Neural cell (in vitro differentiated cells): ENCODE measurements at regions not wholly inside any gene's neighbourhood (a gene's known extent, or its start where the extent isn't known, plus 50 kb on each side); places are given as distances from the start of the nearest gene placed in this dataset.

ENCODE experiments used
- H2AFZ ChIP-seq: fragments of 200-600, 300-800 bp; sonication (generic), shearing (Covaris generic); 2 replicates; pipeline ENCODE4 v1.6.0; 2014; ENCODE audit warnings: low read depth, mild to moderate bottlenecking, antibody characterized with exemption, low read length, moderate library complexity
- H3F3A ChIP-seq: fragments of 200-600 bp; shearing (Covaris generic); 2 replicates; pipeline ENCODE4 v1.6.1; 2016; ENCODE audit warnings: mild to moderate bottlenecking, moderate library complexity, mixed read lengths, antibody characterized with exemption, low read length; ENCODE audit not compliant: insufficient read depth, poor library complexity, severe bottlenecking
- H3K27ac ChIP-seq: fragments of 200-600, 300-800 bp; sonication (generic), shearing (Covaris generic); 2 replicates; pipeline ENCODE4 v1.5.1; 2014; ENCODE audit warnings: mild to moderate bottlenecking, low read length, moderate library complexity
- H3K27me3 ChIP-seq: fragments of 300-800, 200-600 bp; sonication (generic), shearing (Covaris generic); 2 replicates; pipeline ENCODE4 v1.6.0; 2014; ENCODE audit warnings: mild to moderate bottlenecking, low read depth, low read length, moderate library complexity; ENCODE audit not compliant: insufficient read depth
- H3K36me3 ChIP-seq: fragments of 300-800, 200-600 bp; sonication (generic), shearing (Covaris generic); 2 replicates; pipeline ENCODE4 v1.5.1; 2014; ENCODE audit warnings: mild to moderate bottlenecking, antibody characterized with exemption, low read length, moderate library complexity; ENCODE audit not compliant: insufficient read depth
- H3K4me2 ChIP-seq: fragments of 300-800, 200-600 bp; sonication (generic), shearing (Covaris generic); 2 replicates; pipeline ENCODE4 v1.6.0; 2014; ENCODE audit warnings: mild to moderate bottlenecking, low read length
- H3K4me3 ChIP-seq: fragments of 300-800, 200-600 bp; sonication (generic), shearing (Covaris generic); 2 replicates; pipeline ENCODE4 v1.5.1; 2014; ENCODE audit warnings: mild to moderate bottlenecking, low read length, moderate library complexity
- H3K79me2 ChIP-seq: fragments of 200-600 bp; shearing (Covaris generic); replicated peaks from 2 replicates; pipeline ENCODE4 v1.6.0; 2014; ENCODE audit warnings: mild to moderate bottlenecking, low read length, moderate library complexity; ENCODE audit not compliant: insufficient read depth
- H3K9ac ChIP-seq: fragments of 300-800, 200-600 bp; sonication (generic), shearing (Covaris generic); 2 replicates; pipeline ENCODE4 v1.6.1; 2016; ENCODE audit warnings: mild to moderate bottlenecking, low read length, mixed read lengths
- H3K9me2 ChIP-seq: fragments of 200-600 bp; shearing (Covaris generic); 2 replicates; pipeline ENCODE4 v1.6.1; 2016; ENCODE audit warnings: mild to moderate bottlenecking, low read length, mixed read lengths; ENCODE audit not compliant: insufficient read depth
- H3K9me3 ChIP-seq: fragments of 200-600, 300-800 bp; sonication (generic), shearing (Covaris generic); 2 replicates; pipeline ENCODE4 v1.6.1; 2016; ENCODE audit warnings: mild to moderate bottlenecking, mixed run types, low read length, moderate library complexity, mixed read lengths
- H4K20me1 ChIP-seq: fragments of 200-600 bp; shearing (Covaris generic); 2 replicates; pipeline ENCODE4 v1.6.1; 2016; ENCODE audit warnings: mild to moderate bottlenecking, mixed run types; ENCODE audit not compliant: insufficient read depth
- EP300 ChIP-seq: fragments of 450-650 bp; conservative IDR thresholded peaks from 2 replicates; pipeline ENCODE4 v1.6.1; 2014; ENCODE audit warnings: antibody characterized with exemption, mild to moderate bottlenecking, moderate library complexity; ENCODE audit not compliant: poor library complexity, severe bottlenecking
- EZH2 ChIP-seq: fragments of 200-600, 300-800 bp; shearing (Covaris generic), sonication (generic); IDR thresholded peaks from 2 replicates; pipeline ENCODE4 v1.6.1; 2014; ENCODE audit warnings: antibody characterized with exemption, low read length, borderline replicate concordance, mild to moderate bottlenecking; ENCODE audit not compliant: insufficient read depth, poor library complexity, severe bottlenecking
- MXI1 ChIP-seq: fragments of 450-650 bp; conservative IDR thresholded peaks from 2 replicates; pipeline ENCODE4 v1.6.1; 2014; ENCODE audit warnings: antibody characterized with exemption, mild to moderate bottlenecking; ENCODE audit not compliant: poor library complexity, severe bottlenecking
- POLR2AphosphoS5 ChIP-seq: IDR thresholded peaks from 2 replicates; pipeline ENCODE4 v1.6.1; 2012
- RAD21 ChIP-seq: fragments of 450-650 bp; conservative IDR thresholded peaks from 2 replicates; pipeline ENCODE4 v1.6.1; 2014; ENCODE audit warnings: antibody characterized with exemption, mild to moderate bottlenecking, moderate library complexity
- REST ChIP-seq: IDR thresholded peaks from 2 replicates; pipeline ENCODE4 v1.6.1; 2012; ENCODE audit warnings: borderline replicate concordance
- SMC3 ChIP-seq: fragments of 450-650 bp; conservative IDR thresholded peaks from 2 replicates; pipeline ENCODE4 v1.6.1; 2014; ENCODE audit warnings: antibody characterized with exemption, mild to moderate bottlenecking, moderate library complexity; ENCODE audit not compliant: poor library complexity
- TAF1 ChIP-seq: IDR thresholded peaks from 2 replicates; pipeline ENCODE4 v1.6.1; 2012; ENCODE audit warnings: low read depth
- TF ChIP-seq, protein P1 (sequence below): fragments of 450-650 bp; IDR thresholded peaks from 2 replicates; pipeline ENCODE4 v1.5.1; 2014; ENCODE audit warnings: antibody characterized with exemption, mild to moderate bottlenecking, moderate library complexity; ENCODE audit not compliant: poor library complexity, severe bottlenecking

DNA sequence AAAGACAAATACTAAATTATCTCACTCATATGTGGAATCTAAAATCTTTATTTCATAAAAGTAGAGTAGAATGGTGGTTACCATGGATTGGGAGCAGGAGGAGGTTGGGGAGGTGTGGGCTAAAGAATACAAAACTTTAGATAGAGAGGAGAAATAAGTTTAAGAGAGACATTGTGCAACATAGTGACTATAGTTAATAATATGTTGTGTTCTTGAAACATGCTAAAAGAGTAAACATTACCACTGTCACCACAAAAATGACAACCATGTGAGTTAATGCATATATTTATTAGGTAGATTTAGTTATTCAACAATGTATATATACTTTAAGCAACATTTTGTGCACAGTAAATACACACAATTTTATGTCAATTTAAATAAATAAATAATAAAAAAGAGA is 128.5 kb upstream of the COL3A1 start:
- Histone ChIP-seq H3K4me3 (no peak overlapping the region), H3K4me2 (no peak overlapping the region), H2AFZ (no peak overlapping the region), H3K79me2 (no peaks in the 10 kb centered on the region), H3K27me3 (no peaks in the 10 kb centered on the region), H3K36me3 (no peaks in the 10 kb centered on the region), H3K9me3 (no peaks in the 10 kb centered on the region), H3F3A (no peaks in the 10 kb centered on the region), H3K9ac (no peak overlapping the region), H4K20me1 (no peaks in the 10 kb centered on the region), H3K27ac (no peak overlapping the region), H3K9me2 (no peaks in the 10 kb centered on the region)
- TF ChIP-seq TAF1 (no peak), EZH2 (no peak), SMC3 (no peak), REST (no peak), RAD21 (no peak), EP300 (no peak), MXI1 (no peak), POLR2AphosphoS5 (no peak)
- TF ChIP-seq, protein P1, sequence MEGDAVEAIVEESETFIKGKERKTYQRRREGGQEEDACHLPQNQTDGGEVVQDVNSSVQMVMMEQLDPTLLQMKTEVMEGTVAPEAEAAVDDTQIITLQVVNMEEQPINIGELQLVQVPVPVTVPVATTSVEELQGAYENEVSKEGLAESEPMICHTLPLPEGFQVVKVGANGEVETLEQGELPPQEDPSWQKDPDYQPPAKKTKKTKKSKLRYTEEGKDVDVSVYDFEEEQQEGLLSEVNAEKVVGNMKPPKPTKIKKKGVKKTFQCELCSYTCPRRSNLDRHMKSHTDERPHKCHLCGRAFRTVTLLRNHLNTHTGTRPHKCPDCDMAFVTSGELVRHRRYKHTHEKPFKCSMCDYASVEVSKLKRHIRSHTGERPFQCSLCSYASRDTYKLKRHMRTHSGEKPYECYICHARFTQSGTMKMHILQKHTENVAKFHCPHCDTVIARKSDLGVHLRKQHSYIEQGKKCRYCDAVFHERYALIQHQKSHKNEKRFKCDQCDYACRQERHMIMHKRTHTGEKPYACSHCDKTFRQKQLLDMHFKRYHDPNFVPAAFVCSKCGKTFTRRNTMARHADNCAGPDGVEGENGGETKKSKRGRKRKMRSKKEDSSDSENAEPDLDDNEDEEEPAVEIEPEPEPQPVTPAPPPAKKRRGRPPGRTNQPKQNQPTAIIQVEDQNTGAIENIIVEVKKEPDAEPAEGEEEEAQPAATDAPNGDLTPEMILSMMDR: no peak

GRCh38 chr2:188848887-188849435 is 125.2 kb upstream of the COL3A1 start:
- Histone ChIP-seq H3K9ac (no peak overlapping the region), H3K9me2 (no peaks in the 10 kb centered on the region), H3K4me2 (no peak overlapping the region), H3F3A (no peaks in the 10 kb centered on the region), H3K27me3 (no peaks in the 10 kb centered on the region), H3K4me3 (no peak overlapping the region), H3K9me3 (no peaks in the 10 kb centered on the region), H2AFZ (no peak overlapping the region), H3K27ac (no peak overlapping the region), H4K20me1 (no peaks in the 10 kb centered on the region), H3K36me3 (no peaks in the 10 kb centered on the region), H3K79me2 (no peaks in the 10 kb centered on the region)
- TF ChIP-seq SMC3 (no peak), REST (no peak), TAF1 (no peak), MXI1 (no peak), EP300 (no peak), RAD21 (no peak)
- TF ChIP-seq, protein P1: no peak
